Caki2 (cell line): ENCODE measurements at regions not wholly inside any gene's neighbourhood (a gene's known extent, or its start where the extent isn't known, plus 50 kb on each side); places are given as distances from the start of the nearest gene placed in this dataset.
"Not testable (repeated sequence)": the region's sequence is repeated elsewhere in the genome, so short reads cannot be mapped to it uniquely, and the experiment has no call there.

Experiments
- DNase-seq: peaks from one replicate; pipeline ENCODE4 v3.0.0-alpha.2; 2015; ENCODE audit warnings: low read depth
- in situ Hi-C: cut with HindIII; loops from 2 replicates; pipeline ENCODE4 v1.10.0; 2016; ENCODE audit warnings: low sequenced_read_pairs, low pct_unique_long_range_greater_than_20kb, mixed read lengths

- DNase-seq = no peak
- in situ Hi-C loops = no loop called here
These were observed 731.5 kb upstream of the CDH9 start for GRCh38 chr5:27769748-27770402.

DNA sequence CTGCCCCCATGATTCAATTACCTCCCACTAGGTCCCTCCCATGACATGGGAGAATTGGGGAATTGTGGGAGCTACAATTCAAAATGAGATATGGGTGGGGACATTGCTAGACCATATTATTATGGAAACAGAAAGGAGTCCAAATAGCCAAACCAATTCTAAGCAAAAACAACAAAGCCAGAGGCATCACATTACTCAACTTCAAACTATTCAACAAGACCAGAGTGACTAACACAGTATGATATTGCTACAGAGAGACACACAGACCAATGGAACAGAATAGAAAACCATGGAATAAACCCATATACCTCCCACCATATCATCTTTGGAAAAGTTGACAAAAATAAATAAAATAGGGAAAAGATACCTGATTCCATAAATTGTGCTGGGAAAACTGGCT is 710.5 kb upstream of the CDH9 start:
- DNase-seq = no peak
- in situ Hi-C loops = no loop called here

DNA sequence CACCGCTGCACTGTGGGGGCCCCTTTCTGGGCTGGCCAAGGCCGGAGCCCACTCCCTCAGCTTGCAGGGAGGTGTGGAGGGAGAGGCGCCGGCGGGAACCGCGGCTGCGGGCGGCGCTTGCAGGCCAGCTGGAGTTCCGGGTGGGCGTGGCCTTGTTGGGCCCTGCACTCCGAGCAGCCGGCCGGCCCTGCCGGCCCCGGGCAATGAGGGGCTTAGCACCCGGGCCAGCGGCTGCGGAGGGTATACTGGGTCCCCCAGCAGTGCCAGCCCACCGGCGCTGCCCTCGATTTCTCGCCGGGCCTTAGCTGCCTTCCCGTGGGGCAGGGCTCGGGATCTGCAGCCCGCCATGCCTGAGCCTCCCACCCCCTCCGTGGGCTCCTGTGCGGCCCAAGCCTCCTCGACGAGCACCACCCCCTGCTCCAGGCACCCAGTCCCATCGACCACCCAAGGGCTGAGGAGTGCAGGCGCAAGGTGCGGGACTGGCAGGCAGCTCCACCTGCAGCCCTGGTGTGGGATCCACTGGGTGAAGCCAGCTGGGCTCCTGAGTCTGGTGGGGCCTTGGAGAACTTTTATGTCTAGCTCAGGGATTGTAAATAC is 705.1 kb upstream of the CDH9 start:
- in situ Hi-C loops, DNase-seq: not testable (repeated sequence)

- no peak for DNase-seq
- in situ Hi-C loops = no loop called here
These were observed 704.4 kb upstream of the CDH9 start for GRCh38 chr5:27742805-27743204.

DNA sequence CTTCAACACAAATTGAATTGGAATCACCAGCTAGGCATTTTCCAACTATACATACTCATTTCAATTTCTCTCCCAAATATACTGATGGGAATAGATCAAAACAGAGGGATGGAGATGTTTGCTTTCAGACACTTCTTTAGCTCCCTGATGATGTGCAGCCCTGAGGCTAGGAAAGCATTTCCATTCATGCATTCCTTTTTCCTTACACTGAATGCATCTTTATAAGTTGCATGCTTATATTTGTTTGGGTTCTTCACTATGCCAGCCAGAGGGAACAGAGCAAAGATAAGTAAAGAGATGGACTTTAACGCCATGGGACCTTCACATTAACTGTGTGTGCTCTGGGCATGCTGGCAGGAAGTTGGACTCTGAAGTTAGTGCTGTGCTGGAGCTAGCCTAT is 696.5 kb upstream of the CDH9 start:
- in situ Hi-C loops = no loop called here
- DNase-seq = no peak

GRCh38 chr5:27733237-27733636 is 694.9 kb upstream of the CDH9 start:
- no peak for DNase-seq
- in situ Hi-C loops = no loop called here

- in situ Hi-C loops = no loop called here
- no peak for DNase-seq
These were observed 688.9 kb upstream of the CDH9 start for GRCh38 chr5:27727254-27727653.

GRCh38 chr5:27722337-27722736 is 684.0 kb upstream of the CDH9 start:
- no peak for DNase-seq
- in situ Hi-C loops = no loop called here

DNA sequence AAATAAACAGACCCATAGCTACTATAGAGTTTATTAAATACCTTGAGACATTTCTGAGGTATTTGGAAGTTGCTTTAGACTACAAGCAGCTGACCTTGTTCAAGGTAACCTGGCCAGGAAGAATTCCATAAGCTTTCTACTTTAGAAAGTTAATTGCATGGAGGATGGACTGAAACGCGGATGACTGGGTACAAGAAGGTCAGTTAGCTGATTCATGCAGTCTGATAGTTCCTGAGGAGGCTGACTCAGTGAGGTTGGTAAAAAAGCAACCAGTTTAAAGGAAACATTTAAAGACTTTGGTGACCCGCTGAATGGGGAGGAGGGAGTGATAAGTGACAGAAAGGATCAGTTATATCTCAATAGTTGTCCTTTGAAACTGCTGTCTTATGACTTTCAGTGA is 670.1 kb upstream of the CDH9 start:
- DNase-seq = peak; percentile 70
- in situ Hi-C loops = no loop called here

DNA sequence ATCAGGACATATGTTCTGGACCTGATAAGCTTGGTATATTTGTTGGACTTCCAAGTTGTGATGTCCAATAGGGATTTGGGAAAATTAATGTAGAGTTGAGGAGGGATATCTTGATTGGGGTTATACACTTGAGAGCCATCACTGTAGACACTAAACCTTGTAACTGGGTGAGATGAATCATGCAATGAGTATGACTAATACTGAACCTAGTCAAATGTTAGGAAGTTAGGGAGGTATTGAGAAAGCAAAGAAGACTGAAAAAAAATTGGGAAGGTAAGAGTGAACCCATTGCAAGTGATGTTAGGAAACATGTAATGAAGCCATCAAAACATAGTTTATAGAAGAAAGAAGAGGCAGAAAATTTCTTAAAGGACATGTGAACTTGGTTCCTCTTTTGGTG is 668.4 kb upstream of the CDH9 start:
- in situ Hi-C loops = no loop called here

DNA sequence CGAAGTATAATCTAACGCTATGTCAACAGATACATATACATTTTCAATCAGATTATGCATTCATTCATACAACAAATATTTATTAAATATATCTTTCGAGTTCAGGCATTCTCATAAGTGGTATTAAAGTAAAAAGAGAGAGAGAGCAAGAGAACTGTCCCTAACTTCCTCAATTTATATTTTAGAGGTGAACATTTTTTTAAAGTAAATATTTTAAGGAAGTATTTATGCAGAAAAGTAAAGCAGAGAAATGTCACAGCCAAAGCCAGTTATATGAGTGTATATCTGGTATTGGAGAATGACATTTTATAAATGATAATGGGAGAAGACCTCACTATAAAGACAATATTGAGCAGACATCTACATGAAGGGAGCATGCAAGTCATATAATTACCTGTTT is 667.3 kb upstream of the CDH9 start:
- in situ Hi-C loops = no loop called here
- no peak for DNase-seq

More for the DNA sequence above, 668.4 kb upstream of the CDH9 start:
- peak; percentile 32 for DNase-seq

DNA sequence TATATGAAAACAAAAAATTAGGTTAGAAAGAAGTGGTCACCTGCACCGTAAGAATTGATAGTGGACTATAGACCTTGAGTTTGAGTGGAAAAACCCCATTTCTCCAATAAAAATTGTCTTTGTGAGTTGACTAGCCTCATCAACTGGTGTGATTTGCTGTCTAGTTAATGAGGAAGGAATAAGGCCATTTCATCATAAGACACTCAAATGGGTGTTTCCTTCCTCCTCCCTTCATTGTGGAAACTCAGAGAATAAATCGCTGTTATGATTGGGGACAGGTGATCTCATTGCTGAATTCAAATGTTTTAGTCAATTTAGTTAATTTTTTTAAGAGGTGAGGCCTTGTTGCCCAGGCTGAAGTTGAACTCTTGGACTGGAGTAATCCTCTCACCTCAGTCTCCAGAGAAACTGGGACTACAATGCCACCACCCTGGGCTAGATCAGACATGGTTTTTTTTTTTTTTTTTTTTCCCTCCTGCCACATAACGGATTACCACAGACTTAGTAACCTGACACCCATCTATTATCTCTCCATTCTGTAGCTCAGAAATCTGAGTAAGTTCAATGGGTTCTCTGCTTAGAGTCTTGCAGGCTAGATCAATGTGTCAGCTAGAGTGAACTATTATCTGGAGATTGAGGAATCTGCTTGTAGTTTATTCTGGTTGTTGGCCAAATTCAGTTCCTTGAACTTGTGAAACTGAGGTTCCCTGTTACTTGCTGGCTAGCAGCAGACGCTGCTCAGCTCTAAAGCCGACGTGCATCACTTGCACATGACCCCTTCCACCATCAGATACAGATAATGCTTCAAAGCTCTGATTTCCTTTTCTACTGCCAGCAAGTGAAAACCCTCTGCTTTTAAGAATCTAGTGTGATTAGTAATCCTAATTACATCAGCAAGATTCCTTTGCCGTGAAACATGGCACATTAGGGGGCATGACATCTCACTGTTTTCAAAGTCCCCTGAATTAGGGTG is 663.8 kb upstream of the CDH9 start:
- in situ Hi-C loops = no loop called here
- peak; percentile 73 for DNase-seq

DNA sequence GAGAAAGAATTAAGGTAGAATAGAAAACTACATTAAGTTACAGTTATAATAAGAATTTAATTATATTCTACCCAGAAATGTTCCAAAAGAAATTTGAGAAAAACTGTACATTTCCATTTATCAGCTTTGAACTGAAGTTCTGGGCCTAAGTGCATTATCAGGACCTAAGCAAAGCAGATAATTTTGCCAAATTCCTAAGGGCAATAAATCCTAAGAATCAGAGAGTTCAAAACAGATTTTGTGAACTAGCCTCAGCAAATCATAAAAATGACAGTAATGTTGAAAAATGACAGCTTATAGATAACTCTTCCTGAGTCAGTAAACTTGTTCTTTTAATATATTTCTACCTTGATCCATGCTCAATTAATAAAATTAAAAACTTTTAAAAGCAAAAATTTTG is 662.1 kb upstream of the CDH9 start:
- in situ Hi-C loops = no loop called here
- DNase-seq = no peak

- DNase-seq = peak; percentile 3
- in situ Hi-C loops = no loop called here
These were observed 644.2 kb upstream of the CDH9 start for GRCh38 chr5:27682600-27682999.

- DNase-seq = no peak
- in situ Hi-C loops = no loop called here
These were observed 614.1 kb upstream of the CDH9 start for GRCh38 chr5:27652505-27652904.

DNA sequence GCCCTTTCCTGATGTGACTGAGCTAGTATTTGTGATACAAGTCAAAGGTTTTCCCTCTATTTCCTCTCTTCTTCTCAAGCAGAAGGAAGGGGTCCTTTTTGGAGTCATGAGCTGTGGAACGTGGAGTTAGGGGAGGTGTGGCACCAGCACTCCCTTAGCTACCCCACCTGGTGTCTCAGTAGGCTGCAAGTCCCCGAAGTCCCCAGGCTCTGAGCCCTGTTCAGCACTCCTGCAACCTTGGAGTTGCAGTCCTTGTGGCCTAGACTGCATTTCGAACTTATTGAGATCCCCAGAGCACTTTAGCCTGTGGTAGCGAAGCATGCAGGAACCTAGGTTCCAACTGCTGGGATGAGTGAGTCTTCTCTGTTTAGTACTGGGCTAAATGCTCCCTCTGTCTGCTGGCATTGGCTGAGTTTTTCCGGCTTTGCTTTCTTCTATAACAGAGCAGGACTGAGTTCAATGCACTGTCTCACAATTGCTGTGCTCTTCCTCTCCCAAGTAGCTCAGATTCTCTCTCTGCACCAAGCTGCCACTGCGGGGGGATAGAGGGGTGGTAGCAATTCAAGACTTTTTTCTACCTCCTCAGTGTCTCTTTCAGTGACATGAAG is 600.7 kb upstream of the CDH9 start:
- in situ Hi-C loops = no loop called here
- DNase-seq = no peak

DNA sequence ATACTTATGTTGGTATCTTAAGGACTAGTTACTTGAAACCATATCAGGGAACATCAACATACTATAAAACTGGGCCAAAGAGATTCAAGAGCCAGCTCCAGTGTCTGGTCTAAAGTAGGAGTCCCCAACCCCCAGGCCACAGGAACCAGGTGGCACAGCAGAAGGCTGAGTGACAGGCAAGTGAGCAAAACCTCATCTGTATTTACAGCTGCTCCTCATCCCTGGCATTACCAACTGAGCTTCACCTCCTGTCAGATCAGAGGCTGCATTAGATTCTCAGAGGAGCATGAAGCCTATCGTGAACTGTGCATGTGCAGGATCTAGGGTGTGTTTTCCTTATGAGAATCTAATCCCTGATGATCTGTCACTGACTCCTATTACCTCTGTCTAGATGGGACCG is 581.6 kb upstream of the CDH9 start:
- no peak for DNase-seq
- in situ Hi-C loops = no loop called here

GRCh38 chr5:27612161-27612560 is 573.8 kb upstream of the CDH9 start:
- in situ Hi-C loops = no loop called here
- DNase-seq = no peak

DNA sequence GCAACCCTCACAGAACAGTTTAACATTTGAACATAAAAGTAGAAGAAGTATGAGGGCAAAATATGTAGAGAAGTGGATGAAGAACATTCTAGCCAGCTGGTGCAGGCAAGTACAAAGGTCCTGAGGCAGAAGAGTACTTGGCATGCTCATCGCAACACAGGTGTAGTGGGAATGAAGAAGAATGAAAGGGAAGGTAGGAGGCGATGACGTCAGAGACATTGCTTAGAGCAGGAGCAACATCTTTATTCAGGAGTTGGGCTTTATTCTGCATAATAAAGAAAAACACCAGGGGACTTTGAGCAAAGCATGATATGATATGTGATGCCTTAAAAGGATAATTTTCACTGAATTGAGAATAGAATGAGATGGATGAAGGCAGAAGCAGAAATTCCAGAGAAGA is 570.6 kb upstream of the CDH9 start:
- in situ Hi-C loops = no loop called here
- DNase-seq = no peak
